WERI-Rb-1 (cell line): ENCODE measurements at regions not wholly inside any gene's neighbourhood (a gene's known extent, or its start where the extent isn't known, plus 50 kb on each side); places are given as distances from the start of the nearest gene placed in this dataset.

ENCODE experiments used
- DNase-seq: peaks from one replicate; pipeline ENCODE4 v3.0.0-alpha.2; 2020
- H3K27ac ChIP-seq: fragments of 250-450 bp; sonication (Bioruptor Pico); 2 replicates; pipeline ENCODE4 v1.5.1; 2020; ENCODE audit warnings: mild to moderate bottlenecking, moderate library complexity
- H3K27me3 ChIP-seq: fragments of 250-450 bp; sonication (Bioruptor Pico); 2 replicates; pipeline ENCODE4 v1.5.1; 2021; ENCODE audit warnings: mild to moderate bottlenecking, low read depth, moderate library complexity; ENCODE audit not compliant: insufficient read depth, severe bottlenecking
- H3K36me3 ChIP-seq: fragments of 250-450 bp; sonication (Bioruptor Pico); 2 replicates; pipeline ENCODE4 v1.5.1; 2020; ENCODE audit warnings: mild to moderate bottlenecking, moderate library complexity
- H3K4me3 ChIP-seq: 2 replicates; pipeline ENCODE4 v1.5.1; 2011; ENCODE audit warnings: low read depth, mild to moderate bottlenecking, control low read depth, low read length
- H3K9me3 ChIP-seq: fragments of 250-450 bp; sonication (Bioruptor Pico); 2 replicates; pipeline ENCODE4 v1.5.1; 2021; ENCODE audit warnings: mild to moderate bottlenecking, moderate library complexity; ENCODE audit not compliant: severe bottlenecking
- CTCF ChIP-seq: IDR thresholded peaks from 2 replicates; pipeline ENCODE4 v1.5.1; 2011; ENCODE audit warnings: low read depth, mild to moderate bottlenecking, control low read depth, inconsistent platforms, low read length

- TF ChIP-seq CTCF, result no peak
Measured at GRCh38 chr10:84846658-84847316, 518.4 kb downstream of the CCSER2 start.

DNA sequence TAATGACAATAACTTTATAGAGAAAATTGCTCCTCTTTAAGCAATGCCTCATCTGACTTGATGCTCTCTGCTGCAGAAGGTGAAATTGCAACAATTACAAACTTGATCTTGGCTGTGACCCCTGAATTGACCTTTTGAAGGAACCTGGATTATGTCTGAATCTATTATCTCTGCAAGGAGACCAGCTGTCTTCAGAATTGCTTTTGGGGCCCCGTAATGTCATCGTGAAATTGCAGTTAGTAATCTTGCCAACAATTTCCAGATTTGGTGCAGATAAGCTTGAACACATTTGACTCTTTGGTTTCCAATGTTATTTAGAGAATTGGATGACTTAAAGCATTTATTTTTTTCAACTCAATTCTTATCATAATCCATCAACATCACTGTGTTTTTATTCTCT lies 520.6 kb downstream of the CCSER2 start:
- Histone ChIP-seq H3K9me3 (no peaks in the 10 kb centered on the region), H3K4me3 (no peak overlapping the region), H3K27ac (no peak overlapping the region), H3K27me3 (no peaks in the 10 kb centered on the region), H3K36me3 (no peaks in the 10 kb centered on the region)
- DNase-seq, result no peak
- TF ChIP-seq CTCF, result no peak

More at GRCh38 chr10:84846658-84847316, 518.4 kb downstream of the CCSER2 start:
- Histone ChIP-seq H3K9me3 (no peaks in the 10 kb centered on the region), H3K27me3 (no peaks in the 10 kb centered on the region), H3K4me3 (no peak overlapping the region), H3K27ac (no peak overlapping the region), H3K36me3 (no peaks in the 10 kb centered on the region)
- no peak for DNase-seq

DNA sequence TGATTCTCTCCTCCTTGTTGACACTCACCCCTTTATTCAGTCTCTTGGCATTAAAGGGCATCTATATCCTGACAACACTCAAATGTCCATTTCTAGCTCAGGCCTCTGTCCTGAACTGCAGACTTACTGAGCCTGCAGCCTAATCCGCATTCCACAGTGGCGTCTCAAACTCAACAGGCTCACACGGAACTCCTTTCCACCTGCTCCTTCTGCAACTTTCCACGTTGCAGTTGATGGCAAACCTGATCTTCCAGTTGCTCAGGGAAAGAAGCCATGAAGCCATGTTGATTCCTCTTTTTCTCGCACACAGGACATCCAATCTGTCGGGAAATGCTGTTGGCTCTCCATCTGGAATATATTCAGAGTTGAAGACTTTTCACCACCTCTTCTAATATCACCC lies 522.4 kb downstream of the CCSER2 start:
- H3K27ac ChIP-seq, result no peak overlapping the region
- TF ChIP-seq CTCF, result no peak
- DNase-seq, result no peak
- H3K4me3 ChIP-seq, result no peak overlapping the region
- no peaks in the 10 kb centered on the region for H3K36me3 ChIP-seq
- H3K9me3 ChIP-seq, result no peaks in the 10 kb centered on the region
- no peaks in the 10 kb centered on the region for H3K27me3 ChIP-seq

- no peak for TF ChIP-seq CTCF
- H3K4me3 ChIP-seq, result no peak overlapping the region
- DNase-seq, result no peak
- H3K27me3 ChIP-seq, result no peaks in the 10 kb centered on the region
- no peaks in the 10 kb centered on the region for H3K36me3 ChIP-seq
- H3K9me3 ChIP-seq, result no peaks in the 10 kb centered on the region
- H3K27ac ChIP-seq, result no peak overlapping the region
Measured at GRCh38 chr10:84854439-84854838, 526.0 kb downstream of the CCSER2 start.

DNA sequence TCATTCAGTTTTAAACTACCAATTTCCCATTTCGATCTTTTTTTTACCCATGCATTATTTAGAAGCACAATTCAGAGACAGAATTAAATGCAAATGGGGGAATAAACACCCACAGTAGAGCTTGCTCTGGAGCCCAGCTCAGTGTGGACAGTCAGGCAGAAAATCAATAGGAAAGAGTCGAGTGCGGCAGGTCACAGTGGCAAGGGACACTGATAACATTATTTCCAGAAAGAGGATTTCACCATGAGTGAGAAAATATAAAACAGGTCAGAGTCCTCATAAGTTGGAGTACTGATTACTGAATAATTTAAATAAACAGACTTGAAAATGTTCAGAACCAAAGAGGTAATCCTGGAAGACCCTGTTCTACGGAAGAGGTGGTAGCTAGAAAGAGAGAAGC lies 532.5 kb downstream of the CCSER2 start:
- no peak overlapping the region for H3K4me3 ChIP-seq
- no peaks in the 10 kb centered on the region for H3K36me3 ChIP-seq
- H3K27me3 ChIP-seq, result no peaks in the 10 kb centered on the region
- TF ChIP-seq CTCF, result no peak
- no peak for DNase-seq
- no peak overlapping the region for H3K27ac ChIP-seq
- no peaks in the 10 kb centered on the region for H3K9me3 ChIP-seq

DNA sequence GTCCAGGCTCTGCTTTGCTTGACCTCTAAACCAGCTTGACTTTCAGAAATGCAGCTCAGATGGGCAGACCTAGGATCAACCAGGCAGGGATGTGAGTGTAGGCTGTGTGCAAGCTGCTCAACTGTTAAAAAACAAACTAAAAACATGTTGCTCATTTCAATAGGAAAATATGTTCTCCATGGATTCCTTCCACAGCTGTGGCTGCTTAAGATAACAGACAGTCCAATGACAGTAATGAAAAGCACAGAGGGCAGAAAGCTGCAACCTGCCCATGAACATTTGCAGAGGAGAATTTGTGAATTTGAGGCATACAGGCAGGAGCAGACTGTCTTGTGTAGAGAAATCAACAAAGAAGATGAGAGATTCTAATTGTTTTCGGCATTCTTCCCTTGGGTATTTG lies 534.2 kb downstream of the CCSER2 start:
- H3K9me3 ChIP-seq, result no peaks in the 10 kb centered on the region
- H3K4me3 ChIP-seq, result no peak overlapping the region
- H3K36me3 ChIP-seq, result no peaks in the 10 kb centered on the region
- DNase-seq, result no peak
- no peak for TF ChIP-seq CTCF
- H3K27ac ChIP-seq, result no peak overlapping the region
- no peaks in the 10 kb centered on the region for H3K27me3 ChIP-seq
